Caco-2 (cell line): ENCODE measurements at regions not wholly inside any gene's neighbourhood (a gene's known extent, or its start where the extent isn't known, plus 50 kb on each side); places are given as distances from the start of the nearest gene placed in this dataset.

Experiments used
- BruUV-seq: library from RNA; stranded (reverse); fragments of 400-500 nt; replicated peaks from 2 replicates; lab custom pipeline; 2021; lab: Mats Ljungman, UMichigan
- CTCF ChIA-PET: fragments of 300-600 bp; sonication (Branson Sonifier 250); formaldehyde crosslinking; loops from one replicate; lab custom pipeline; 2022; ENCODE audit warnings: antibody characterized with exemption; lab: Charles Lee
- POLR2A ChIA-PET: fragments of 300-600 bp; sonication (Branson Sonifier 250); formaldehyde crosslinking; loops from one replicate; lab custom pipeline; 2022; ENCODE audit warnings: antibody characterized with exemption; lab: Charles Lee
- DNase-seq, 2 experiments: peaks; one replicate each; pipeline versions ENCODE4 v3.0.0 to v3.0.0-alpha.2; 2020 to 2022
- H3K27me3 ChIP-seq: replicated peaks from 2 replicates; pipeline ENCODE4 v1.6.0; 2011; ENCODE audit warnings: low read length; ENCODE audit not compliant: control insufficient read depth, insufficient read depth
- H3K36me3 ChIP-seq: 2 replicates; pipeline ENCODE4 v1.5.1; 2011; ENCODE audit warnings: low read length; ENCODE audit not compliant: control insufficient read depth, insufficient read depth
- H3K4me1 ChIP-seq: fragments of 250-450 bp; sonication (Bioruptor Pico); 2 replicates; pipeline ENCODE4 v1.5.1; 2020; ENCODE audit warnings: mild to moderate bottlenecking
- H3K4me3 ChIP-seq: 2 replicates; pipeline ENCODE4 v1.5.1; 2011; ENCODE audit warnings: low read depth, mild to moderate bottlenecking, control low read depth, low read length
- H3K9me3 ChIP-seq: fragments of 250-450 bp; sonication (Bioruptor Pico); 2 replicates; pipeline ENCODE4 v1.5.1; 2020; ENCODE audit warnings: mild to moderate bottlenecking, moderate library complexity
- H3K27ac Mint-ChIP-seq: one replicate; pipeline ENCODE4 v1.8.0; 2022; ENCODE audit warnings: mixed read lengths; ENCODE audit not compliant: unreplicated experiment
- H3K27me3 Mint-ChIP-seq: one replicate; pipeline ENCODE4 v1.8.0; 2022; ENCODE audit warnings: mixed read lengths; ENCODE audit not compliant: insufficient read depth, unreplicated experiment
- H3K36me3 Mint-ChIP-seq: one replicate; pipeline ENCODE4 v1.8.0; 2022; ENCODE audit warnings: mild to moderate bottlenecking, mixed read lengths; ENCODE audit not compliant: insufficient read depth, unreplicated experiment
- H3K4me1 Mint-ChIP-seq: one replicate; pipeline ENCODE4 v1.8.0; 2022; ENCODE audit warnings: low read depth, mixed read lengths; ENCODE audit not compliant: unreplicated experiment
- H3K4me3 Mint-ChIP-seq: one replicate; pipeline ENCODE4 v1.8.0; 2022; ENCODE audit warnings: mild to moderate bottlenecking, moderate library complexity, mixed read lengths; ENCODE audit not compliant: unreplicated experiment
- H3K9me3 Mint-ChIP-seq: one replicate; pipeline ENCODE4 v1.8.0; 2022; ENCODE audit warnings: mixed read lengths; ENCODE audit not compliant: unreplicated experiment
- CTCF ChIP-seq, 2 experiments: fragments of 200-600 bp in 1 of 2; IDR thresholded peaks; 1 replicate in 1 of 2; 2 replicates in 1 of 2; pipeline versions ENCODE4 v1.5.1 to v1.8.0; 2011 to 2022; ENCODE audit warnings: antibody characterized with exemption in 1 of 2, control low read depth in 1 of 2, inconsistent platforms in 1 of 2, low read depth in 1 of 2, low read length in 1 of 2, mild to moderate bottlenecking in 1 of 2, moderate library complexity in 1 of 2; ENCODE audit not compliant: insufficient read depth in 1 of 2, severe bottlenecking in 1 of 2, unreplicated experiment in 1 of 2
- intact Hi-C: fragments of 100-400 bp; cut with micrococcal nuclease; formaldehyde crosslinking; loops from one replicate; pipeline ENCODE4 v1.10.0; 2022; ENCODE audit not compliant: unreplicated experiment

- Histone ChIP-seq H3K4me1 (no peaks in the 10 kb centered on the region), H3K36me3 (no peaks in the 10 kb centered on the region), H3K4me3 (no peak overlapping the region), H3K27me3 (no peaks in the 10 kb centered on the region), H3K9me3 (no peaks in the 10 kb centered on the region)
- Mint-ChIP-seq H3K36me3 (no peaks in the 10 kb centered on the region), H3K4me1 (no peaks in the 10 kb centered on the region), H3K27ac (no peak overlapping the region), H3K4me3 (no peak overlapping the region), H3K9me3 (no peaks in the 10 kb centered on the region), H3K27me3 (peaks cover 5% of the 10 kb centered on the region)
- no peak for DNase-seq
- TF ChIP-seq CTCF (IDR thresholded peaks at IDR 0.05; ENCODE audit: insufficient read depth in 1 of 2, low read depth in 1 of 2, low read length in 1 of 2, severe bottlenecking in 1 of 2, unreplicated experiment in 1 of 2) = no peak
- POLR2A ChIA-PET = no interaction called here
- CTCF ChIA-PET = no interaction called here
- intact Hi-C loops = no loop called here
- no TSS peak for BruUV-seq
Measured at GRCh38 chr15:85979929-85980328, 99.7 kb upstream of the AGBL1 start.

- Histone ChIP-seq H3K4me3 (no peak overlapping the region), H3K4me1 (no peaks in the 10 kb centered on the region), H3K36me3 (no peaks in the 10 kb centered on the region), H3K9me3 (no peaks in the 10 kb centered on the region), H3K27me3 (no peaks in the 10 kb centered on the region)
- CTCF ChIA-PET = no interaction called here
- intact Hi-C loops = no loop called here
- no peak overlapping the region for H3K4me3 Mint-ChIP-seq
- no peak overlapping the region for H3K27ac Mint-ChIP-seq
- BruUV-seq = no TSS peak
- H3K36me3 Mint-ChIP-seq = no peaks in the 10 kb centered on the region
- DNase-seq = no peak
- H3K4me1 Mint-ChIP-seq = no peaks in the 10 kb centered on the region
- H3K27me3 Mint-ChIP-seq = no peaks in the 10 kb centered on the region
- TF ChIP-seq CTCF (IDR thresholded peaks at IDR 0.05; ENCODE audit: insufficient read depth in 1 of 2, low read depth in 1 of 2, low read length in 1 of 2, severe bottlenecking in 1 of 2, unreplicated experiment in 1 of 2) = no peak
- POLR2A ChIA-PET = no interaction called here
- H3K9me3 Mint-ChIP-seq = no peaks in the 10 kb centered on the region
Measured at GRCh38 chr15:85980946-85981345, 98.7 kb upstream of the AGBL1 start.

GRCh38 chr15:85984241-85984640, 95.4 kb upstream of the AGBL1 start:
- ChIA-PET CTCF (no interaction called here), POLR2A (no interaction called here)
- H3K27me3 ChIP-seq = no peaks in the 10 kb centered on the region
- no peak for TF ChIP-seq CTCF (IDR thresholded peaks at IDR 0.05; ENCODE audit: insufficient read depth in 1 of 2, low read depth in 1 of 2, low read length in 1 of 2, severe bottlenecking in 1 of 2, unreplicated experiment in 1 of 2)
- Mint-ChIP-seq H3K9me3 (no peaks in the 10 kb centered on the region), H3K27ac (no peak overlapping the region), H3K4me3 (no peak overlapping the region), H3K27me3 (no peaks in the 10 kb centered on the region), H3K36me3 (no peaks in the 10 kb centered on the region), H3K4me1 (no peaks in the 10 kb centered on the region)
- BruUV-seq = no TSS peak
- intact Hi-C loops = no loop called here
- DNase-seq = no peak
- H3K4me3 ChIP-seq = no peak overlapping the region
- H3K9me3 ChIP-seq = no peaks in the 10 kb centered on the region
- H3K36me3 ChIP-seq = no peaks in the 10 kb centered on the region
- H3K4me1 ChIP-seq = no peaks in the 10 kb centered on the region
